IMR-90 (cell line): ENCODE measurements at regions not wholly inside any gene's neighbourhood (a gene's known extent, or its start where the extent isn't known, plus 50 kb on each side); places are given as distances from the start of the nearest gene placed in this dataset.
A peak's percentile ranks its signal among the peaks of the same experiment; 100 is the strongest.

Experiments used
- ATAC-seq: fragments of 200-7000 bp; cut with Tn5 transposase; 2 replicates; pipeline ENCODE4 v1.9.1; 2020; ENCODE audit warnings: low read depth, mild to moderate bottlenecking, moderate library complexity
- BruUV-seq: library from RNA; stranded (reverse); fragments of 400-500 nt; replicated peaks from 2 replicates; lab custom pipeline; 2021; lab: Mats Ljungman, UMichigan
- CTCF ChIA-PET: fragments of 300-600 bp; formaldehyde crosslinking; extraction: SDS; loops from one replicate; lab custom pipeline; 2021; ENCODE audit warnings: antibody characterized with exemption; lab: Yijun Ruan, JAX
- POLR2A ChIA-PET: fragments of 300-600 bp; sonication (Branson Sonifier 250); formaldehyde crosslinking; loops from one replicate; lab custom pipeline; 2022; ENCODE audit warnings: antibody characterized with exemption; ENCODE audit not compliant: unreplicated experiment; lab: Charles Lee
- DNase-seq: peaks from one replicate; pipeline ENCODE4 v3.0.0; 2013
- H2AFZ ChIP-seq: replicated peaks from 2 replicates; pipeline ENCODE3; 2013; ENCODE audit warnings: low read length, mild to moderate bottlenecking; ENCODE audit not compliant: poor library complexity
- H2AK5ac ChIP-seq: 2 replicates; pipeline ENCODE4 v1.6.1; 2013; ENCODE audit warnings: low read depth, low read length, inconsistent platforms
- H2AK9ac ChIP-seq: replicated peaks from 2 replicates; pipeline ENCODE3; 2013; ENCODE audit warnings: mild to moderate bottlenecking, low read depth, low read length, moderate library complexity; ENCODE audit not compliant: poor library complexity
- H2BK120ac ChIP-seq: 2 replicates; pipeline ENCODE4 v1.6.1; 2013; ENCODE audit warnings: low read depth, low read length, inconsistent platforms
- H2BK15ac ChIP-seq: 3 replicates; pipeline ENCODE4 v1.6.1; 2013; ENCODE audit warnings: low read depth, low read length, inconsistent platforms
- H2BK20ac ChIP-seq: 2 replicates; pipeline ENCODE4 v1.6.1; 2013; ENCODE audit warnings: low read depth, mild to moderate bottlenecking, inconsistent platforms, low read length, moderate library complexity
- H2BK5ac ChIP-seq: 2 replicates; pipeline ENCODE4 v1.6.1; 2013; ENCODE audit warnings: mild to moderate bottlenecking, low read depth, low read length, inconsistent platforms; ENCODE audit not compliant: poor library complexity, severe bottlenecking
- H3K14ac ChIP-seq: replicated peaks from 2 replicates; pipeline ENCODE4 v1.6.1; 2013; ENCODE audit warnings: low read depth, low read length, inconsistent platforms
- H3K18ac ChIP-seq: 2 replicates; pipeline ENCODE4 v1.6.1; 2013; ENCODE audit warnings: low read depth, low read length, control low read depth
- H3K23ac ChIP-seq: 2 replicates; pipeline ENCODE4 v1.6.1; 2013; ENCODE audit warnings: low read depth, low read length, inconsistent platforms
- H3K27ac ChIP-seq: 2 replicates; pipeline ENCODE4 v1.5.1; 2013; ENCODE audit warnings: mild to moderate bottlenecking, control low read depth, low read length; ENCODE audit not compliant: insufficient read depth
- H3K27me3 ChIP-seq: 2 replicates; pipeline ENCODE4 v1.6.1; 2013; ENCODE audit warnings: low read length; ENCODE audit not compliant: control insufficient read depth, insufficient read depth
- H3K36me3 ChIP-seq: 2 replicates; pipeline ENCODE4 v1.6.1; 2013; ENCODE audit warnings: low read length, mixed read lengths; ENCODE audit not compliant: control insufficient read depth, insufficient read depth
- H3K4ac ChIP-seq: 2 replicates; pipeline ENCODE4 v1.6.1; 2013; ENCODE audit warnings: low read depth, low read length, inconsistent platforms
- H3K4me1 ChIP-seq: 2 replicates; pipeline ENCODE4 v1.6.1; 2013; ENCODE audit warnings: low read length, mixed read lengths; ENCODE audit not compliant: control insufficient read depth, insufficient read depth
- H3K4me2 ChIP-seq: 2 replicates; pipeline ENCODE4 v1.6.1; 2013; ENCODE audit warnings: low read depth, mild to moderate bottlenecking, control low read depth, low read length, moderate library complexity
- H3K4me3 ChIP-seq: 2 replicates; pipeline ENCODE4 v1.5.1; 2013; ENCODE audit warnings: low read depth, mild to moderate bottlenecking, control low read depth, low read length, moderate library complexity; ENCODE audit not compliant: insufficient read depth
- H3K56ac ChIP-seq: 2 replicates; pipeline ENCODE4 v1.6.1; 2013; ENCODE audit warnings: low read length, inconsistent platforms; ENCODE audit not compliant: insufficient read depth; ENCODE audit errors: extremely low read depth
- H3K79me1 ChIP-seq, 2 experiments: 2 replicates each; pipeline ENCODE4 v1.6.1; 2013; ENCODE audit warnings: low read length in 2 of 2, inconsistent platforms in 1 of 2, low read depth in 1 of 2
- H3K9ac ChIP-seq: 2 replicates; pipeline ENCODE4 v1.6.1; 2013; ENCODE audit warnings: low read depth, low read length, control low read depth
- H3K9me1 ChIP-seq: 2 replicates; pipeline ENCODE4 v1.6.1; 2013; ENCODE audit warnings: low read length, inconsistent platforms; ENCODE audit not compliant: insufficient read depth
- H3K9me3 ChIP-seq: 2 replicates; pipeline ENCODE4 v1.6.1; 2013; ENCODE audit warnings: low read length; ENCODE audit not compliant: control insufficient read depth, insufficient read depth
- H4K20me1 ChIP-seq: 2 replicates; pipeline ENCODE4 v1.6.1; 2013; ENCODE audit warnings: low read length, inconsistent platforms; ENCODE audit not compliant: insufficient read depth
- H4K5ac ChIP-seq: 2 replicates; pipeline ENCODE4 v1.6.1; 2013; ENCODE audit warnings: mild to moderate bottlenecking, low read depth, low read length, control low read depth
- H4K8ac ChIP-seq, 2 experiments: 2 replicates each; pipeline ENCODE4 v1.6.1; 2013; ENCODE audit warnings: low read depth in 2 of 2, low read length in 2 of 2, control low read depth in 1 of 2, inconsistent platforms in 1 of 2
- H4K91ac ChIP-seq: 2 replicates; pipeline ENCODE4 v1.6.1; 2013; ENCODE audit warnings: low read depth, low read length, inconsistent platforms; ENCODE audit not compliant: insufficient read depth
- CHD1 ChIP-seq: IDR thresholded peaks from 2 replicates; pipeline ENCODE4 v1.6.1; 2012; ENCODE audit warnings: low read depth, low read length, improper control_type of control experiment
- ELK1 ChIP-seq: fragments of 150-350 bp; IDR thresholded peaks from 2 replicates; pipeline ENCODE4 v1.6.1; 2016; ENCODE audit warnings: low read depth, mild to moderate bottlenecking, low read length, moderate library complexity, borderline replicate concordance
- FOS ChIP-seq: fragments of 150-350 bp; IDR thresholded peaks from 2 replicates; pipeline ENCODE4 v1.6.1; 2016; ENCODE audit warnings: low read depth, low read length
- MAZ ChIP-seq: IDR thresholded peaks from 2 replicates; pipeline ENCODE4 v1.6.1; 2012; ENCODE audit warnings: low read depth, mild to moderate bottlenecking, low read length, improper control_type of control experiment, moderate library complexity, borderline replicate concordance
- MXI1 ChIP-seq: IDR thresholded peaks from 2 replicates; pipeline ENCODE4 v1.6.1; 2012; ENCODE audit warnings: low read depth, mild to moderate bottlenecking, low read length, moderate library complexity, borderline replicate concordance
- SMC3 ChIP-seq: fragments of 150-350 bp; IDR thresholded peaks from 2 replicates; pipeline ENCODE4 v1.6.1; 2016; ENCODE audit warnings: low read depth, mild to moderate bottlenecking, antibody characterized with exemption, low read length, moderate library complexity
- USF2 ChIP-seq: fragments of 150-350 bp; IDR thresholded peaks from 2 replicates; pipeline ENCODE4 v1.6.1; 2017; ENCODE audit warnings: mild to moderate bottlenecking, antibody characterized with exemption, low read length, low read depth
- WGBS, 2 experiments: methylation state at CpG; one replicate each; pipeline versions ENCODE4 v1.1.5 to v1.1.7; 2013; ENCODE audit warnings: missing lambda C conversion rate in 2 of 2; ENCODE audit not compliant: insufficient read length in 1 of 2; ENCODE audit errors: extremely low coverage in 2 of 2; 5-methylcytosine and 5-hydroxymethylcytosine counted together
- dilution Hi-C: fragments of 300-500 bp; cut with HindIII; formaldehyde crosslinking; loops from one replicate; pipeline ENCODE4 v1.14.3; 2018; ENCODE audit warnings: low sequenced_read_pairs; ENCODE audit not compliant: unreplicated experiment
- in situ Hi-C: fragments of 300-500 bp; cut with MboI; formaldehyde crosslinking; loops from 3 replicates; pipeline ENCODE4 v1.14.3; 2019; ENCODE audit warnings: low sequenced_read_pairs, inconsistent platforms, mixed read lengths
- intact Hi-C: fragments of 100-400 bp; cut with micrococcal nuclease; formaldehyde crosslinking; loops from 2 replicates; pipeline ENCODE4 v1.10.0; 2022

- no peaks in the 10 kb centered on the region for H3K9me3 ChIP-seq
- no peaks in the 10 kb centered on the region for H3K36me3 ChIP-seq
- no peaks in the 10 kb centered on the region for H3K27me3 ChIP-seq
- no TSS peak for BruUV-seq
- H3K4me2 ChIP-seq: no peak overlapping the region; the same call in 1 of the 2 replicates
- H3K14ac ChIP-seq: peak overlapping the region; percentile 61
- H4K5ac ChIP-seq: peak overlapping the region; percentile 78
- in situ Hi-C loops (no loop called here), dilution Hi-C loops (no loop called here), intact Hi-C loops (loop anchor here (5.0 kb wide), 1 partner anchor 50 kb away; no protein-coding TSS in a partner anchor)
- H4K91ac ChIP-seq: peak overlapping the region; percentile 40; the same call in 1 of the 2 replicates
- H3K79me1 ChIP-seq: no peaks in the 10 kb centered on the region
- H3K4me3 ChIP-seq: no peak overlapping the region
- peak overlapping the region; percentile 69 for H2BK120ac ChIP-seq
- peak overlapping the region; percentile 90 for H2BK5ac ChIP-seq
- H2AK9ac ChIP-seq: no peak overlapping the region
- H2BK15ac ChIP-seq: peak overlapping the region; percentile 16; the same call in 2 of the 3 replicates
- no peaks in the 10 kb centered on the region for H4K20me1 ChIP-seq
- POLR2A ChIA-PET: no interaction called here
- H2AK5ac ChIP-seq: no peak overlapping the region; the same call in 1 of the 2 replicates
- H3K27ac ChIP-seq: peak overlapping the region; percentile 77; the same call in 1 of the 2 replicates
- H3K23ac ChIP-seq: peak overlapping the region; percentile 32; the same call in 1 of the 2 replicates
- peak overlapping the region; percentile 19 for H3K4ac ChIP-seq
- H3K9me1 ChIP-seq: no peaks in the 10 kb centered on the region; the same call in 1 of the 2 replicates
- H3K18ac ChIP-seq: peak overlapping the region; percentile 86
- H3K56ac ChIP-seq: no peak overlapping the region
- CTCF ChIA-PET: no interaction called here
- peaks cover 8% of the 10 kb centered on the region; the same call in 1 of the 2 replicates for H3K4me1 ChIP-seq
- ATAC-seq (peak; percentile 35), DNase-seq (peak; percentile 64)
- TF ChIP-seq ELK1 (no peak), FOS (no peak), USF2 (no peak), MAZ (no peak), MXI1 (no peak), CHD1 (no peak), SMC3 (no peak)
- WGBS, 2 experiments: no CpG with 5 or more reads among the region's 2 CpGs
- H2BK20ac ChIP-seq: peak overlapping the region; percentile 77
- H2AFZ ChIP-seq: no peak overlapping the region
- H3K9ac ChIP-seq: no peak overlapping the region; the same call in 1 of the 2 replicates
- peak overlapping the region; percentile 1 to 43; a peak in 3 of 4 replicates for H4K8ac ChIP-seq
Observed at GRCh38 chr2:204486805-204487204, 58.5 kb upstream of the PARD3B start.
